ENCODE measurements at regions not wholly inside any gene's neighbourhood (a gene's known extent, or its start where the extent isn't known, plus 50 kb on each side); places are given as distances from the start of the nearest gene placed in this dataset.

DNA sequence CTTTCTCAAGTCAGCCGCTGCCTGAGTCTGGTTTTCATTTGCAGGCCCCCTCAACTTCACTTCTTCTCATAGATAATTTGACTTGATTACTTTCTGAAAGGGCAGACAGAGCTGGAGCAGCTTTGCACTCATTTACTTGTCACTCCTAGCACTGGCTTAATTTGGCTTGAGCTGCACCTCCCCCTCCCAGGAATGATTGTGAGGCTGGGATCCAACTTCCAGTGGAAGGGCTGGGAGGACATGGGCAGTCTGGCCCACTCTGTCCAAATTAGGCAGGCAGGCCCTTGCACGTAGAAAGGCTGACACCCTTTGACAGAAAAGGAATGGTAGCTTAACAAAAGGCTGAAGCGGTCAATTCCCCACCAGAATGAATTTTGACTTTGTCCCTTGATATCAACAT is 453.9 kb downstream of the ETS1 start:
- intact Hi-C loops (cut with micrococcal nuclease) = no loop called here
- Mint-ChIP-seq H3K27me3 (peaks cover 7% of the 10 kb centered on the region), H3K4me1 (no peaks in the 10 kb centered on the region), H3K9me3 (peaks cover 5% of the 10 kb centered on the region), H3K4me3 (no peak overlapping the region), H3K36me3 (ENCODE audit: low read depth) (no peaks in the 10 kb centered on the region), H3K27ac (no peak overlapping the region)
- no peak for DNase-seq

DNA sequence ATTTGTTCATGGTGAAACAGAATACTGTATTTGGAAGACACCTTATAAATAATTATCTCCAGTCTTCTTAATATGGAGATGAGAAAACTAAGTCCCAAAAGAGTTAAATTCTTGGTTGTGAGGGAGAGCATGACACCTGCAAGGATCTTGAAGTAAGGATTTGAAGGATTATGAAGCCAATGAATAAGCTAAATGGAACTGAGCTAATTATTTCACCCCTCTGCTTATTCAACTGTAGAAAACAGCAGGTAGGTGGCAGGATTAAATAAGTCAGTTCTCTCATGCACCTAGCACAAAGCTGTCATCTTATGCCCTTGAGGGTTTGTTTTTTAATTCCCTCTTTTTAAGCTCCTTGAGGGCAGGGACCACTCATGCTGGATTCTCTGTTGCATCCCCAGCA is 457.3 kb downstream of the ETS1 start:
- Mint-ChIP-seq H3K36me3 (ENCODE audit: low read depth) (no peaks in the 10 kb centered on the region), H3K27ac (no peak overlapping the region), H3K27me3 (peaks cover 4% of the 10 kb centered on the region), H3K4me3 (no peak overlapping the region), H3K9me3 (no peaks in the 10 kb centered on the region), H3K4me1 (no peaks in the 10 kb centered on the region)
- intact Hi-C loops (cut with micrococcal nuclease) = no loop called here
- no peak for DNase-seq

DNA sequence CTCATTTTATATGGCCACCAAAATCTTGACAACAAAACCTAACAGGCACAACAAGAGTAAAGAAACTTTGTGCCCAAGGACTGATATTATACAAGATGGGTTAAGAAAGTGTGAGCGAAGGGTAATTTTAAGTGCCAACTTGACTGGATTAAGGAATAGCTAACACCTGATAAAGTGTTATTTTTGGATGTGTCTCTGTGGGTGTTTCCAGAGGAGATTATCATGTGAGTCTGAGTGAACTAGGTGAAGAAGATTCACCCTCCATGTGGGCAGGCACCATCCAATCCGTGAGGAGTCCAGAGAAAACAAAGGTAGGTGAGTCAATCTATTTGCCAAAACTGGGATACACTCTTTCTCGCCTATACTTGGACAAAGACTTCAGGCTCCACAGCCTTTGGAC is 461.6 kb downstream of the ETS1 start:
- Mint-ChIP-seq H3K36me3 (ENCODE audit: low read depth) (no peaks in the 10 kb centered on the region), H3K9me3 (no peaks in the 10 kb centered on the region), H3K27me3 (peaks cover 3% of the 10 kb centered on the region), H3K27ac (no peak overlapping the region), H3K4me3 (no peak overlapping the region), H3K4me1 (no peaks in the 10 kb centered on the region)
- DNase-seq = no peak
- intact Hi-C loops (cut with micrococcal nuclease) = no loop called here

DNA sequence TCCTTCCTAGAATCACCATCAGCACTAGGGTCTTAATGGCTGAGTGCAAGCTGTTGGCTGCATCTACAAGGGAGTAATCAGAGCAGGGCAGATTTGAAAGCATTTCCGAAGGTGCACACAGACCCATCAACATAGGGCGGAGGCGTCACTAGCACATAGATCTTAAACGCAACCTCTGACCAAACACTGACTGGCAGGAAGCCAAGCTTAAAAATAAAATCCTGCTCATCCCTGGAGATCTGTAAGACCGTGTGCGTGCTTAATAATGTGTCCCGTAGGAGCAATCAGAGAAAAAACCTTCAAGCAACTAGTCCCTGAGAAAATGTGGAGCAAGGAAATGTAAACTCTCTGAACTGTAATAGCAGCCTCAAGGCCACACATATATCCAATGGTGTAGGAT is 470.5 kb downstream of the ETS1 start:
- H3K36me3 Mint-ChIP-seq (ENCODE audit: low read depth) = no peaks in the 10 kb centered on the region
- no peak for DNase-seq
- peaks cover 6% of the 10 kb centered on the region for H3K9me3 Mint-ChIP-seq
- no peak overlapping the region for H3K27ac Mint-ChIP-seq
- H3K4me1 Mint-ChIP-seq = no peaks in the 10 kb centered on the region
- intact Hi-C loops (cut with micrococcal nuclease) = no loop called here
- peaks cover 15% of the 10 kb centered on the region for H3K27me3 Mint-ChIP-seq
- H3K4me3 Mint-ChIP-seq = no peak overlapping the region

DNA sequence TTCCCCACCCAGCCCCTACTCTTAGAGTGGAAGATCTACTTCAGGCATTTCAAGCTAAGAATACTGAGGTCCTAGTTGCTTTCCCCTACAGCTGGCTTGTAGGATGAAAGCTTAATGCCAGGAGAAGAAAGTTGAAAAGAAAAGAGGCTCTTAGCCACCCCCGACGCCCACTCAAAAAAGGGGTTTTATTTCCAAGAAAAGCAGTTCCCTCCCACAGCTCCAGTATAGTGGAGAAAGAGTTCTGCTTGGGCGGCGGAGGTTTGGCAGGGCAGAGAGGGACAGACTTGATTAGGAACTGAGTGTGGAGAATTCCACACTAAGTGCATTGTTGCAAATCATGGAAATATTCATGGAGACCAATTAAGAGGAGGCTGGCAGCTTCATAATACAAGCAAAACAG is 470.9 kb downstream of the ETS1 start:
- Mint-ChIP-seq H3K9me3 (peaks cover 7% of the 10 kb centered on the region), H3K27me3 (peaks cover 15% of the 10 kb centered on the region), H3K27ac (no peak overlapping the region), H3K36me3 (ENCODE audit: low read depth) (no peaks in the 10 kb centered on the region), H3K4me1 (no peaks in the 10 kb centered on the region), H3K4me3 (no peak overlapping the region)
- intact Hi-C loops (cut with micrococcal nuclease) = no loop called here
- no peak for DNase-seq

DNA sequence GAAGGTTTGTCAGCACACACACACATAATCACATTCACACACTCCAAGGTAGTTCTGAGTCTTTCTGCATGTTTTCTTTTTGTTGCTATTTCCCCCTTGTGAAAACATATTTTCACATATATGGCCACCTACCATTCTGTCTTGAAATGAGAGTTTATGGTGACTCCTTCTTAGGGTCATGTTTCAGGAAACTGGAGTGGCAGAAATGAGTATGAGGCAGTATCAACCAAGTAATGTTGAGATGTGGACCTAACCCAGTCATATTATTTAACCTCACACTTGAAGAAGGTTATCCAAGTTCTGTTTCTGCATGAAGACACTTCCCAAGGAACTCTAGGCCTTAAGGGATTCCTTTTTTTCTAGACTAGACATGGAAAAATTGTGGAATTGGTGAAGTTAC is 481.4 kb downstream of the ETS1 start:
- DNase-seq = no peak
- Mint-ChIP-seq H3K36me3 (ENCODE audit: low read depth) (no peaks in the 10 kb centered on the region), H3K27ac (no peak overlapping the region), H3K4me1 (peaks cover 5% of the 10 kb centered on the region), H3K27me3 (peaks cover 4% of the 10 kb centered on the region), H3K9me3 (peaks cover 30% of the 10 kb centered on the region), H3K4me3 (no peak overlapping the region)
- intact Hi-C loops (cut with micrococcal nuclease) = no loop called here

DNA sequence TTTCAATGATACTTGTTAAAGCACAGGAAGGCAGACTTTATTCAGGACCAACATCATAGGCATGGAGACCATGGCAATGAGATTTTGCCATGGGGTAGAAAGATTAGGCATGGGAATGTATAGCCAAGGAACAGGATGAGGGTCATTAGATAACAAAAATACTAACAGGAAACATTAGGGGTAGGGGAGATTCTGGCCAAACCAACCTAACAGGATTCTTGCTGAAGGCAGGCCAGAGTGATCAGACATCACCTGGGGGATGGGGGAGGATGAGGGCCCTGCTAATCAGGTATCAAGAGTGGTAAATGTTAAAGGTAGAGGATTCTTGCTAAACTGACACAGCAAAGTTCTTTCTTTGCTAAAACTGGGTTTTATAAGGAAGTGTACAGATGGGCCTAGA is 481.8 kb downstream of the ETS1 start:
- no peaks in the 10 kb centered on the region for H3K36me3 Mint-ChIP-seq (ENCODE audit: low read depth)
- peaks cover 28% of the 10 kb centered on the region for H3K9me3 Mint-ChIP-seq
- H3K4me1 Mint-ChIP-seq = peaks cover 5% of the 10 kb centered on the region
- H3K27ac Mint-ChIP-seq = no peak overlapping the region
- H3K4me3 Mint-ChIP-seq = no peak overlapping the region
- intact Hi-C loops (cut with micrococcal nuclease) = no loop called here
- H3K27me3 Mint-ChIP-seq = peaks cover 4% of the 10 kb centered on the region
- no peak for DNase-seq

DNA sequence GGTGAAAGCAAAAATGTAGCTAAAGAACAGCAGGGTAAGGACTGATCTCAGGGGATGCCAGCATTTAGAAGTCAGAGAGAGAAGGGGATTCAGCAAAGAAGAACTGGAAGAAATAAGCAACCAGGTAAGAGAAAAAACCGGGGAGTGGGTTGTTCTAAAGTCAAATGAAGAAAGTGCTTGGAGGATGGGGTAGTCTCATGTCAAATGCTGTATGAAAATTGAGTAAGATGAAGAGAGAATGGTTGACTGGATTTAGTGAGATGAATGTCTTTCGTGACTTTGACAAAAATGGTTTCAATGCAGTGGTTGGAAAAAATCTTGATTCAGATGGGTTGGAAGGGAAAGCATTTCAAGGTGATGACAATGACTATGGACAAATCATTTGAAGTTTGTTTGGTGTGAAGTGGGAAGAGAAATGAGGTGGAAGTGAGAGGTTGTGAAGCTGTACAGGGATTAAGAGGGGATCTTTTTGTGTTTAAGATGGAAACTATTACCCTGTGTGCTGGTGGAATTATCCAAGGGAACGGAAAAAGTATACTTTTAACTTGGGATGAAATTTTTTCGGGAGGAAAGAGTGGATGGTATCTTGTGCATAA is 484.0 kb downstream of the ETS1 start:
- Mint-ChIP-seq H3K9me3 (peaks cover 21% of the 10 kb centered on the region), H3K36me3 (ENCODE audit: low read depth) (no peaks in the 10 kb centered on the region), H3K27ac (no peak overlapping the region), H3K4me3 (no peak overlapping the region), H3K27me3 (peaks cover 3% of the 10 kb centered on the region), H3K4me1 (peaks cover 2% of the 10 kb centered on the region)
- DNase-seq = no peak
- intact Hi-C loops (cut with micrococcal nuclease) = loop anchor here (5.0 kb wide), 1 partner anchor 66 kb away; no protein-coding TSS in a partner anchor

DNA sequence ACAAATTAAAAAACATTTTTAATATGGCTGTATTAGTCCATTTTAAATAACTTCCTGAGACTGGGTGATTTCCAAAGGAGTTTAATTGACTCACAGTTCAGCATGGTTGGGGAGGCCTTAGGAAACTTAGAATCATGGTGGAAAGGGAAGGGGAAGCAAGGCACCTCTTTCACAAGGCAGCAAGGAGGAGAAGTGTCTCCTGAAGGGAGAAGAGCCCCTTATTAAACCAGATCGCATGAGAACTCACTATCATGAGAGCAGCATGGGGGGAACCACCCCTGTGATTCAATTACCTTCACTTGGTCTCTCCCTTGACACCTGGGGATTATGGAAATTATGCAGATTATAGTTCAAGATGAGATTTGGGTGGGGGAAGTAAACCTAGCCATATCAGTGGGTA is 488.6 kb downstream of the ETS1 start:
- intact Hi-C loops (cut with micrococcal nuclease) = no loop called here
- DNase-seq = no peak
- Mint-ChIP-seq H3K4me1 (peaks cover 5% of the 10 kb centered on the region), H3K27me3 (peaks cover 3% of the 10 kb centered on the region), H3K4me3 (no peak overlapping the region), H3K9me3 (peaks cover 6% of the 10 kb centered on the region), H3K36me3 (ENCODE audit: low read depth) (no peaks in the 10 kb centered on the region), H3K27ac (peak overlapping the region; percentile 48)

DNA sequence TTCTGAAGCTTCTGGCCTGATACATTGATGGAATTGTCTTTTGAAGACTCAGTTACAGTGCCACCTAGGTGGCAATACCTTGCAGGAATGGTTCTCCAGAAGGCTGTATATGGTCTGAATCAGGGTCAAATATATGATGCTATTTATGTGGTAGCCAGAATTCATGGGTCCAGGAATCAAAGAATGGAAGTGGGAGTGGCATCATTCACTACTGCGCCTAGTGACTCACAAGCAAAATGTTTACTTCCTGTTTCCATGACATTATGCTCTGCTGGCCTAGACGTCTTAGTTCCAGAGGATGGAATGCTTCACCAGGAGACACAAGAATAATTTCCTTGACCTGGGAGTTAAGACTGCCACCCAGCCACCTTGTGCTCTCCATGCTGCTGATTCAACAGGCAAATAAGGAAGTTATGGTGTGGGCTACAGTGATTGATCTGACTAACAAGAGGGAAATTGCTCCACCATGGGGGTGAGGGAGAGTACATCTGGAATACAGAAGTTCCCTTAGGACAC is 491.8 kb downstream of the ETS1 start:
- Mint-ChIP-seq H3K36me3 (ENCODE audit: low read depth) (no peaks in the 10 kb centered on the region), H3K9me3 (peaks cover 5% of the 10 kb centered on the region), H3K27me3 (peaks cover 3% of the 10 kb centered on the region), H3K27ac (no peak overlapping the region), H3K4me1 (peaks cover 5% of the 10 kb centered on the region), H3K4me3 (no peak overlapping the region)
- no peak for DNase-seq
- intact Hi-C loops (cut with micrococcal nuclease) = no loop called here

DNA sequence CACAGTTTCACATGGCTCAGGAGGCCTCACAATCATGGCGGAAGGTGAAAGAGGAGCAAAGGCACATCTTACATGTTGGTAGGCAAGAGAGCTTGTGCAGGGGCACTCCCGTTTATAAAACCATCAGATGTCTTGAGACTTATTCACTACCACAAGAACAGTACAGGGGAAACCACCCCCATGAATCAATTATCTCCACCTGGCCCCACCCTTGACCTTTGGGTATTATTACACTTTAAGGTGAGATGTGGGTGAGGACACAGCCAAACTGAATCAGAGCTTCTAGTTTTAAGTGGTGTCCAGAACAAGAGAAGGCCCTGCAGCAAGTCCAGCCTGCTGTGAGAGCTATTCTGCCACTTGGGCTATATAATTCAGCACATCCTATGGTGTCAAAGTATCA is 493.7 kb downstream of the ETS1 start:
- H3K9me3 Mint-ChIP-seq = peaks cover 18% of the 10 kb centered on the region
- peak; percentile 36 for DNase-seq
- H3K4me3 Mint-ChIP-seq = no peak overlapping the region
- H3K27ac Mint-ChIP-seq = no peak overlapping the region
- no peaks in the 10 kb centered on the region for H3K36me3 Mint-ChIP-seq (ENCODE audit: low read depth)
- peaks cover 5% of the 10 kb centered on the region for H3K4me1 Mint-ChIP-seq
- intact Hi-C loops (cut with micrococcal nuclease) = no loop called here
- no peaks in the 10 kb centered on the region for H3K27me3 Mint-ChIP-seq

DNA sequence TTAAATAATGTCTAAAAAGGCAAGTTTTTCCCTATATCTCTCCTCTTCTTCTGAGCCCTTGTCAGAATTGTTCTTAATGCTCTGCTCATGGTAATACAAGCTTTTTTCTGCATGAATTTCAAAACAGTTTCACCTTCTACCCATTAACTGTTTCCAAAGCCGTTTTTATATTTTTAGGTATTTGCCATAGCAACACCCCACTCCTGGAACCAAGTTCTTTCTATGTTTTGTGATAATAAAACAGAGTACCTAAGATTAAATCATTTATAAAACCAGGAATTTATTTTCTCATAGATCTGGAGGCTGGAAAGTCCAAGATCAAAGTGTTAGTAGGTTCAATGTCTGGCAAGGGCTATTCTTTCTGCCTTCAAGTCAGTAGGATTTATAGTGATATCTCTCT is 497.4 kb downstream of the ETS1 start:
- Mint-ChIP-seq H3K9me3 (peaks cover 18% of the 10 kb centered on the region), H3K36me3 (ENCODE audit: low read depth) (no peaks in the 10 kb centered on the region), H3K27ac (no peak overlapping the region), H3K4me1 (no peaks in the 10 kb centered on the region), H3K4me3 (no peak overlapping the region), H3K27me3 (no peaks in the 10 kb centered on the region)
- intact Hi-C loops (cut with micrococcal nuclease) = no loop called here
- DNase-seq = no peak

DNA sequence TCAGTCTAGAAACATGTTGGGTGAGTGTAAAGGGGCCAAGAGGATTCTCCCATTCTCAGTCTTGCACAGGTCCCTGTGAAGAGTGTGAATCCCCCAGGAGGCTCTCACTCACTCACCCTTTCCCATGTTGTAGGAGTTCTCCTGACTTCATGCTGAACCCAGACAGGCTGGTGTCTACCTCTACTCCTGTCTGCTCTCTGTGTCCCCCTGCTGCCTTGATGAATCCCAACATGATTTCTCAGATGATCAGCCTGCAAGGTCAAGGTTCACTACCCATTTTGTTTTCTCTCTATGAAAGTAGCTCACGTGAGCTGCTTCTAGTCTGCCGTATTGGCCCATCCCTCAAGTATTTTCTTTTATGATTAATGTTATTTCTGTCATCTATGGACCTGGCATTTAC is 500.6 kb downstream of the ETS1 start:
- DNase-seq = peak; percentile 47
- Mint-ChIP-seq H3K4me3 (no peak overlapping the region), H3K9me3 (peaks cover 31% of the 10 kb centered on the region), H3K36me3 (ENCODE audit: low read depth) (no peaks in the 10 kb centered on the region), H3K27me3 (peaks cover 2% of the 10 kb centered on the region), H3K4me1 (peaks cover 2% of the 10 kb centered on the region), H3K27ac (no peak overlapping the region)
- intact Hi-C loops (cut with micrococcal nuclease) = no loop called here

DNA sequence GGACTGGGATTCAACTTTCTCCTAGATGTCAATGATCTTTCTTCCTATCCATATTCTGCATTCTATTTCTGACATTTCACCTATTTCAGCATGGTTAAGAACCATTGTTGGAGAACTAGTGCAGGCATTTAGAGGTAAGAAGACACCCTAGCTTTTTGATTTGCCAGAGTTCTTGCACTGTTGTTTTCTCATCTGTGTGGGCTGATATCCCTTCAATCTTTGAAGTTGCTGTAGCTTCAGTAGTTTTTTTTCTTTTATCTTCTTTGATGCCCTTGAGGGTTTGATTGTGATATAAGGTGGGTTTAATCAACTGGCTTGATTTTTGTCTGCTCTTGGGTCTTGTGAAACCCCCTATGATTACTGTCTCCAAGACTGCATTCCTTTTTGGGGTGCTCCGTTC is 502.1 kb downstream of the ETS1 start:
- Mint-ChIP-seq H3K4me3 (no peak overlapping the region), H3K27me3 (peaks cover 2% of the 10 kb centered on the region), H3K4me1 (peaks cover 2% of the 10 kb centered on the region), H3K27ac (no peak overlapping the region), H3K9me3 (peaks cover 26% of the 10 kb centered on the region), H3K36me3 (ENCODE audit: low read depth) (peaks cover 1% of the 10 kb centered on the region)
- intact Hi-C loops (cut with micrococcal nuclease) = no loop called here
- no peak for DNase-seq

DNA sequence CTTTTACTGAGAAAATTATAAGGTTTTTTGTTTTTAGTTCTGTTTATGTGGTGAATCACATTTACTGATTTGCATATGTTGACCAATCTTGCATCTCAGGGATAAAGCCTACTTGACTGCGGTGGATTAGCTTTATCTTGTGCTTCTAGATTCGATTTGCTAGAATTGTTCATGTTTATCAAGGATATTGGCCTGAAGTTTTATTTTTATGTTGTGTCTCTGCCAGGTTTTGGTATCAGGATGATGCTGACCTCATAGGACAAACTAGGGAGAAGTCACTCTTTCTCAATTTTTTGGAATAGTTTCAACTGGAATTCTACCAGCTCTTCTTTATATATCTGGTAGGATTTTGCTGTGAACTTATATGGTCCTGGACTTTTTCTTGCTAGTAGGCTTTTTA is 504.8 kb downstream of the ETS1 start:
- H3K9me3 Mint-ChIP-seq = peaks cover 28% of the 10 kb centered on the region

More for the DNA sequence above, 504.8 kb downstream of the ETS1 start:
- peaks cover 5% of the 10 kb centered on the region for H3K4me1 Mint-ChIP-seq
- peaks cover 7% of the 10 kb centered on the region for H3K27me3 Mint-ChIP-seq
- no peak overlapping the region for H3K27ac Mint-ChIP-seq
- H3K4me3 Mint-ChIP-seq = no peak overlapping the region
- peaks cover 1% of the 10 kb centered on the region for H3K36me3 Mint-ChIP-seq (ENCODE audit: low read depth)
- intact Hi-C loops (cut with micrococcal nuclease) = no loop called here
- DNase-seq = no peak

All from activated CD4-positive, alpha-beta T cell treated with anti-CD3 and anti-CD28 coated beads, Interleukin-2, amount 10 ng/mL, durations not matched to agents 24 days and 14 days (primary cell).